TTC549 (cell line): ENCODE measurements at regions not wholly inside any gene's neighbourhood (a gene's known extent, or its start where the extent isn't known, plus 50 kb on each side); places are given as distances from the start of the nearest gene placed in this dataset.
"Not testable (repeated sequence)": the region's sequence is repeated elsewhere in the genome, so short reads cannot be mapped to it uniquely, and the experiment has no call there.

ENCODE experiments used
- FAIRE-seq: peaks from 2 replicates; lab custom pipeline; 2012; peaks lifted over from hg19 to GRCh38; lab: Jason Lieb, UNC

GRCh38 chr4:43619219-43619618 lies 726.7 kb downstream of the GRXCR1 start:
- no peak for FAIRE-seq

- not testable (repeated sequence) for FAIRE-seq
These were observed 745.4 kb downstream of the GRXCR1 start for GRCh38 chr4:43637893-43638292.

GRCh38 chr4:43651991-43652390 lies 759.5 kb downstream of the GRXCR1 start:
- FAIRE-seq: no peak

GRCh38 chr4:43659547-43659946 lies 767.0 kb downstream of the GRXCR1 start:
- FAIRE-seq: not testable (repeated sequence)

GRCh38 chr4:43672265-43672885 lies 776.2 kb downstream of the KCTD8 start:
- not testable (repeated sequence) for FAIRE-seq

- FAIRE-seq: no peak
These were observed 768.2 kb downstream of the KCTD8 start for GRCh38 chr4:43680421-43680820.

GRCh38 chr4:43682551-43682950 lies 766.1 kb downstream of the KCTD8 start:
- FAIRE-seq: no peak

GRCh38 chr4:43690116-43690515 lies 758.5 kb downstream of the KCTD8 start:
- no peak for FAIRE-seq

- no peak for FAIRE-seq
These were observed 754.7 kb downstream of the KCTD8 start for GRCh38 chr4:43693876-43694275.

GRCh38 chr4:43709443-43709842 lies 739.2 kb downstream of the KCTD8 start:
- no peak for FAIRE-seq

- no peak for FAIRE-seq
These were observed 731.8 kb downstream of the KCTD8 start for GRCh38 chr4:43716721-43717395.

- FAIRE-seq: no peak
These were observed 730.2 kb downstream of the KCTD8 start for GRCh38 chr4:43718369-43718768.

GRCh38 chr4:43732829-43733426 lies 715.7 kb downstream of the KCTD8 start:
- no peak for FAIRE-seq

GRCh38 chr4:43742083-43742482 lies 706.5 kb downstream of the KCTD8 start:
- FAIRE-seq: no peak

GRCh38 chr4:43754566-43754965 lies 694.0 kb downstream of the KCTD8 start:
- FAIRE-seq: no peak

- FAIRE-seq: no peak
These were observed 691.5 kb downstream of the KCTD8 start for GRCh38 chr4:43757147-43757546.

- no peak for FAIRE-seq
These were observed 689.8 kb downstream of the KCTD8 start for GRCh38 chr4:43758836-43759235.

- FAIRE-seq: no peak
These were observed 685.5 kb downstream of the KCTD8 start for GRCh38 chr4:43763029-43763610.

GRCh38 chr4:43765514-43765913 lies 683.1 kb downstream of the KCTD8 start:
- no peak for FAIRE-seq

GRCh38 chr4:43766648-43767047 lies 682.0 kb downstream of the KCTD8 start:
- FAIRE-seq: no peak

- FAIRE-seq: peak; percentile 82
These were observed 672.2 kb downstream of the KCTD8 start for GRCh38 chr4:43776371-43776770.

GRCh38 chr4:43778187-43778915 lies 670.3 kb downstream of the KCTD8 start:
- no peak for FAIRE-seq

- FAIRE-seq: no peak
These were observed 667.5 kb downstream of the KCTD8 start for GRCh38 chr4:43781125-43781524.
